Hematopoietic multipotent progenitor cell (in vitro differentiated cells): ENCODE measurements at regions not wholly inside any gene's neighbourhood (a gene's known extent, or its start where the extent isn't known, plus 50 kb on each side); places are given as distances from the start of the nearest gene placed in this dataset.

ENCODE experiments used
- DNase-seq, 3 donors: peaks; one replicate each; pipeline ENCODE4 v3.0.0-alpha.2; 2011 to 2015; ENCODE audit warnings: low read depth in 2 of 3, low spot score in 2 of 3

GRCh38 chrX:96615448-96615847 lies 69.2 kb upstream of the DIAPH2 start:
- no peak for DNase-seq

DNA sequence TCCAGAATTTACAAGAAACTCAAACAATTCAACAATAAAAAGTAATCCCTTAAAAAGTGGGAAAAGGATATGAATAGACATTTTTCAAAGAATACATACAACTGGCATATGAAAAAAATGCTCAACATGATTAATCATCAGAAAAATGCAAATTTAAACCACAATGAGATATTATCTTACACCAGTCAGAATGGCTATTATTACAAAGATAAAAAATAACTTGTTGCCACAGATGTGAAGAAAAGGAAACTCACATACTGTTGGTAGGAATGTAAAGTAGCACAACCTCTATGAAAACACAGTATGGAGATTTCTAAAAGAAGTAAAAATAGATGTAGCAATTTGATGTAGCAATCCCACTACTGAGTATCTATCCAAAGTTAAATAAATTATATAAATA lies 65.1 kb upstream of the DIAPH2 start:
- no peak for DNase-seq

- no peak for DNase-seq
Observed at GRCh38 chrX:96621811-96622210, 62.8 kb upstream of the DIAPH2 start.
